PFSK-1 (cell line): ENCODE measurements at regions not wholly inside any gene's neighbourhood (a gene's known extent, or its start where the extent isn't known, plus 50 kb on each side); places are given as distances from the start of the nearest gene placed in this dataset.

Source experiments
- FOXP2 ChIP-seq: optimal IDR thresholded peaks from 2 replicates; pipeline ENCODE3; 2011; ENCODE audit warnings: borderline replicate concordance, control low read depth, inconsistent platforms; ENCODE audit not compliant: insufficient read depth; ENCODE audit errors: extremely low read length, extremely low read depth
- POLR2AphosphoS5 ChIP-seq: IDR thresholded peaks from 2 replicates; pipeline ENCODE4 v1.6.1; 2012; ENCODE audit warnings: low read depth, mild to moderate bottlenecking, control low read depth, low read length, moderate library complexity
- REST ChIP-seq, 2 experiments: IDR thresholded peaks; 2 replicates each; pipeline versions ENCODE4 v1.6.1 to v1.8.0; 2011 to 2012; ENCODE audit warnings: low read depth in 2 of 2, low read length in 2 of 2, control low read depth in 1 of 2, inconsistent platforms in 1 of 2, mild to moderate bottlenecking in 1 of 2, moderate library complexity in 1 of 2; ENCODE audit not compliant: insufficient read depth in 1 of 2
- SIN3A ChIP-seq: IDR thresholded peaks from 2 replicates; pipeline ENCODE4 v1.6.1; 2012; ENCODE audit warnings: mild to moderate bottlenecking, low read length, moderate library complexity, borderline replicate concordance; ENCODE audit not compliant: insufficient read depth
- TAF1 ChIP-seq: IDR thresholded peaks from 2 replicates; pipeline ENCODE4 v1.6.1; 2012; ENCODE audit warnings: low read length, control low read depth, borderline replicate concordance; ENCODE audit not compliant: insufficient read depth

- no peak for TF ChIP-seq POLR2AphosphoS5
- no peak for TF ChIP-seq SIN3A
- TF ChIP-seq FOXP2: no peak
- TF ChIP-seq REST (IDR thresholded peaks at IDR 0.05; ENCODE audit: insufficient read depth in 1 of 2, low read depth in 2 of 2, low read length in 2 of 2): no peak
- no peak for TF ChIP-seq TAF1
These were observed 168.3 kb downstream of the PLPP3 start for GRCh38 chr1:56411021-56411420.

DNA sequence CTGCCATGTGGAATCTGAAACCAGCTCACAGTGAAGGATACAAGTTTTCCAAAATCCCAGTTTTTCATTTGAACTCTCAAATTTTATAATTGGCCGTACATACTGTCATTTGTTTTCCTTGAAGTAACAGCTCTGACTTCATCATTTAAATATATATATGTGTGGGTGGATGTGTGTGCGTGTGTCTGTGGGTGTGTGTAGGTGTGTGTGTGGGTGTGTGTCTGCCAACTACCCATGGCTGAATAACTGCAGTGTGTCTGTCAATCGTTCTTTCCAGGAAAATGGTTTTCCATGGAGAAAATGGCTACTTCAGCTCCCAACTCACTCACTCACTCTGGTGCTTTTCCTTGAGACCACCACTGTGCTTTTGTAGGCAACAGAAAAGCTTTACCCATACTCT is 169.0 kb downstream of the PLPP3 start:
- TF ChIP-seq TAF1 (no peak), REST (IDR thresholded peaks at IDR 0.05; ENCODE audit: insufficient read depth in 1 of 2, low read depth in 2 of 2, low read length in 2 of 2) (no peak), POLR2AphosphoS5 (no peak), FOXP2 (no peak), SIN3A (no peak)

GRCh38 chr1:56409112-56409691 is 170.2 kb downstream of the PLPP3 start:
- TF ChIP-seq SIN3A: no peak
- TF ChIP-seq TAF1: no peak
- TF ChIP-seq POLR2AphosphoS5: no peak
- TF ChIP-seq REST (IDR thresholded peaks at IDR 0.05; ENCODE audit: insufficient read depth in 1 of 2, low read depth in 2 of 2, low read length in 2 of 2): no peak
- TF ChIP-seq FOXP2: no peak

DNA sequence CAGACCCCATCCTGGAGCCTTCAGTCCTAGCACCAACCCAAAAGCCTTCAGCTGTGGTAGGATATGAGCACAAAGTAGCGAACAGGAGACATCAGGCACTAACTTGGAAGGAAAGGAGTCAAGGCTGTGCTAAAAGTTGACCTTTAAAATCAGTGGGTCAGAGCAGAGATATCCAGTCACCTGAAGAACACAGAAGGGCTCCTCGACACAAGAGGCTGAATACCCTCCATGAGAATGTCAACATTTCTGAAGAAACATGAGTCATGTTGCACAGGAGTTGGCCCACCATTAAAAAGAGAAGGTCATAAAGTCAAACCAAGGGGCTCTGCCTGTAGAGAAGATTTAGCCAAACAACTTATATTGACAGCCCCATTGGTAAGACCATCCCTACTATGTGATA is 172.5 kb downstream of the PLPP3 start:
- TF ChIP-seq TAF1: no peak
- no peak for TF ChIP-seq SIN3A
- TF ChIP-seq POLR2AphosphoS5: no peak
- no peak for TF ChIP-seq FOXP2
- TF ChIP-seq REST (IDR thresholded peaks at IDR 0.05; ENCODE audit: insufficient read depth in 1 of 2, low read depth in 2 of 2, low read length in 2 of 2): no peak

DNA sequence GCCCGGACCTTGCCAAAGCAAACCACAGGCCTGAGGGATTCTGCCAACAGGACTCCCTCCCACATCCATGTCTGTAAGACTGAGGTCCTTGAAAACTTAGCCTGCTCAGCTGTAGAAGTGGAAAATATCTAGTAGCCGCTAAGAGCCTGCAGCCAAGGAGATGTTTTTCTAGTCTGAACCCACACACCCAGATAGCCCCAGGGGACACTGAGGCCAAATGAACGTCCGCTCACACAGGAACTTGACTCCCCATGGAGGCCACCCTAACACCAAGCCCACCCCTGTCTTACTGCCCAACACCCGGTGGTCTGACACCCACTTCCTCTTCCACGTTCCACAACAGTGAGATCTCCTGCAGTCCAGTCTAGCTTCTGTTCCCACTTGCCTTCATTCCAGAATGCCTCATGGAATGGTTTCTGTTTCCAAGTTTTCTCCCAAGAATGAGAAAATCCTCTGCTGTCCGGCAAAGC is 174.8 kb downstream of the PLPP3 start:
- TF ChIP-seq SIN3A (no peak), REST (IDR thresholded peaks at IDR 0.05; ENCODE audit: insufficient read depth in 1 of 2, low read depth in 2 of 2, low read length in 2 of 2) (no peak), TAF1 (no peak), POLR2AphosphoS5 (no peak), FOXP2 (no peak)
